Esophagus muscularis mucosa (tissue), 4 donors: ENCODE measurements at regions not wholly inside any gene's neighbourhood (a gene's known extent, or its start where the extent isn't known, plus 50 kb on each side); places are given as distances from the start of the nearest gene placed in this dataset.

Source experiments
- DNase-seq: peaks from one replicate; pipeline ENCODE4 v3.0.0-alpha.2; 2017; ENCODE audit errors: extremely low spot score
- H3K27ac ChIP-seq, 4 donors: fragments of 200-600 bp; sonication (generic); replicated peaks in 1 of 4; 1 replicate in 3 of 4; 2 replicates in 1 of 4; pipeline ENCODE4 v1.5.1; 2016 to 2019; ENCODE audit warnings: mild to moderate bottlenecking in 1 of 4
- H3K27me3 ChIP-seq, 4 donors: fragments of 200-600 bp; sonication (generic); one replicate each; pipeline versions ENCODE4 v1.5.1 to v1.6.0; 2016 to 2019
- H3K36me3 ChIP-seq, 4 donors: fragments of 200-600 bp; sonication (generic); one replicate each; pipeline ENCODE4 v1.5.1; 2016 to 2019
- H3K4me1 ChIP-seq, 4 donors: fragments of 200-600 bp; sonication (generic); one replicate each; pipeline ENCODE4 v1.5.1; 2016 to 2019
- H3K4me3 ChIP-seq, 4 donors: fragments of 200-600 bp; sonication (generic); 1 replicate in 2 of 4; 2 replicates in 2 of 4; pipeline ENCODE4 v1.5.1; 2016 to 2019; ENCODE audit warnings: mild to moderate bottlenecking in 4 of 4, moderate library complexity in 1 of 4
- H3K9me3 ChIP-seq, 4 donors: fragments of 200-600 bp; sonication (generic); 1 replicate in 3 of 4; 2 replicates in 1 of 4; pipeline ENCODE4 v1.5.1; 2016 to 2019
- EP300 ChIP-seq: sonication (generic); formaldehyde crosslinking; IDR thresholded peaks from one replicate; pipeline ENCODE4 v1.6.1; 2017; ENCODE audit warnings: antibody characterized with exemption
- POLR2A ChIP-seq: fragments of 450-650 bp; IDR thresholded peaks from one replicate; pipeline ENCODE4 v1.6.1; 2017; ENCODE audit warnings: antibody characterized with exemption, moderate library complexity, mild to moderate bottlenecking, low read depth
- POLR2AphosphoS5 ChIP-seq, 2 donors: sonication (generic); formaldehyde crosslinking; IDR thresholded peaks; one replicate each; pipeline ENCODE4 v1.6.1; 2017; ENCODE audit warnings: antibody characterized with exemption in 2 of 2
- WGBS: methylation state at CpG from one replicate; pipeline ENCODE4 v1.1.5; 2018; 5-methylcytosine and 5-hydroxymethylcytosine counted together
- intact Hi-C: fragments of 100-400 bp; cut with DNase I; formaldehyde crosslinking; loops from one replicate; pipeline ENCODE4 v1.15.1; 2023
- TF ChIP-seq, protein P1 (sequence below), 3 experiments: fragments of 200-600 bp in 2 of 3; fragments of 450-650 bp in 1 of 3; sonication (generic) in 2 of 3; IDR thresholded peaks; one replicate each; pipeline ENCODE4 v1.5.1; 2017 to 2019; ENCODE audit warnings: antibody characterized with exemption in 3 of 3, mild to moderate bottlenecking in 2 of 3, moderate library complexity in 1 of 3

DNA sequence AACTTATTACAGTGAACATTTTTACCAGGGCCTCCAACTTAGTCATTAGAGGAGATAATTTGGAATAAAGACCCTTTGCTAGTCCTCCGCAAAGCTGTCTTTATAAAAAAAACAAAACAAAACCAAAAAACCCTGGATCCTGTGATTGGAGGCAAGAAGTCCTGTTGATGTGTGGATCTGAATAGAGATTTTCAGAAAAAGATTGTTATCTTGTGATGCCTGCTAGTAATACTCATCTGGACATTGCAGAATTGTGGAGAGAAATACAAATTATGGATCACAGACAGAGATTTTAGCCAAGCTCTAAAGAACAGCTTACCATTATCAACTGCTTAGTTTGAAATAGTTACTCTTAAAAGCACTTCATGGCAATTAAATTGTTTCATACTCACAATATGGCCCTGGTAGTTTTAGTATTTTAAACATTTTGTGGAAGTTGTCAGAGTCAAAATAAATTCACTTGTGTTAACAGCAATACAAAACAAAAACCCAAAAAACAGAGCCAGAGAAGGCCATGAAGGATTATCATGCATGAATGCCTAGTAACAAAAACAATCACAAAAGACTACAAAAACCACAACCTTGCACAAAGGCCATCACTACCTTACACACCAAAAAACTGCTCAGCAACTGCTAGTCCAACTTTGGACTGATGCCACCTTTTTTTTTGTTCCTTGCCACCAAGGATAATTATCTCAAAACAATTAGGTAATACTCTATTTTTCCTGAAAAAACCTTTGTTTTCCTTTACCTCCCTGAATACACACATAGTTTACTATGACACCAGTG lies 514.5 kb upstream of the SLIT2 start:
- Histone ChIP-seq H3K4me3 (no peak overlapping the region), H3K9me3 (no peaks in the 10 kb centered on the region), H3K27ac (no peak overlapping the region), H3K4me1 (peaks cover 0 to 11% (median 7%) of the 10 kb centered on the region in 4 donors), H3K27me3 (no peaks in the 10 kb centered on the region), H3K36me3 (no peaks in the 10 kb centered on the region)
- DNase-seq, result no peak
- TF ChIP-seq POLR2AphosphoS5 (IDR thresholded peaks at IDR 0.05) (no peak), POLR2A (no peak), EP300 (no peak)
- TF ChIP-seq, protein P1, sequence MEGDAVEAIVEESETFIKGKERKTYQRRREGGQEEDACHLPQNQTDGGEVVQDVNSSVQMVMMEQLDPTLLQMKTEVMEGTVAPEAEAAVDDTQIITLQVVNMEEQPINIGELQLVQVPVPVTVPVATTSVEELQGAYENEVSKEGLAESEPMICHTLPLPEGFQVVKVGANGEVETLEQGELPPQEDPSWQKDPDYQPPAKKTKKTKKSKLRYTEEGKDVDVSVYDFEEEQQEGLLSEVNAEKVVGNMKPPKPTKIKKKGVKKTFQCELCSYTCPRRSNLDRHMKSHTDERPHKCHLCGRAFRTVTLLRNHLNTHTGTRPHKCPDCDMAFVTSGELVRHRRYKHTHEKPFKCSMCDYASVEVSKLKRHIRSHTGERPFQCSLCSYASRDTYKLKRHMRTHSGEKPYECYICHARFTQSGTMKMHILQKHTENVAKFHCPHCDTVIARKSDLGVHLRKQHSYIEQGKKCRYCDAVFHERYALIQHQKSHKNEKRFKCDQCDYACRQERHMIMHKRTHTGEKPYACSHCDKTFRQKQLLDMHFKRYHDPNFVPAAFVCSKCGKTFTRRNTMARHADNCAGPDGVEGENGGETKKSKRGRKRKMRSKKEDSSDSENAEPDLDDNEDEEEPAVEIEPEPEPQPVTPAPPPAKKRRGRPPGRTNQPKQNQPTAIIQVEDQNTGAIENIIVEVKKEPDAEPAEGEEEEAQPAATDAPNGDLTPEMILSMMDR (IDR thresholded peaks at IDR 0.05), result no peak
- intact Hi-C loops, result no loop called here
- 91% methylated on average over 1 of the region's 1 CpG for WGBS

- Histone ChIP-seq H3K36me3 (no peaks in the 10 kb centered on the region), H3K4me1 (peaks cover 0 to 11% (median 7%) of the 10 kb centered on the region in 4 donors), H3K9me3 (no peaks in the 10 kb centered on the region), H3K4me3 (no peak overlapping the region), H3K27me3 (no peaks in the 10 kb centered on the region), H3K27ac (no peak overlapping the region)
- intact Hi-C loops, result no loop called here
- no peak for DNase-seq
- no peak for TF ChIP-seq POLR2AphosphoS5 (IDR thresholded peaks at IDR 0.05)
Measured at GRCh38 chr4:19735012-19735411, 516.7 kb upstream of the SLIT2 start.

DNA sequence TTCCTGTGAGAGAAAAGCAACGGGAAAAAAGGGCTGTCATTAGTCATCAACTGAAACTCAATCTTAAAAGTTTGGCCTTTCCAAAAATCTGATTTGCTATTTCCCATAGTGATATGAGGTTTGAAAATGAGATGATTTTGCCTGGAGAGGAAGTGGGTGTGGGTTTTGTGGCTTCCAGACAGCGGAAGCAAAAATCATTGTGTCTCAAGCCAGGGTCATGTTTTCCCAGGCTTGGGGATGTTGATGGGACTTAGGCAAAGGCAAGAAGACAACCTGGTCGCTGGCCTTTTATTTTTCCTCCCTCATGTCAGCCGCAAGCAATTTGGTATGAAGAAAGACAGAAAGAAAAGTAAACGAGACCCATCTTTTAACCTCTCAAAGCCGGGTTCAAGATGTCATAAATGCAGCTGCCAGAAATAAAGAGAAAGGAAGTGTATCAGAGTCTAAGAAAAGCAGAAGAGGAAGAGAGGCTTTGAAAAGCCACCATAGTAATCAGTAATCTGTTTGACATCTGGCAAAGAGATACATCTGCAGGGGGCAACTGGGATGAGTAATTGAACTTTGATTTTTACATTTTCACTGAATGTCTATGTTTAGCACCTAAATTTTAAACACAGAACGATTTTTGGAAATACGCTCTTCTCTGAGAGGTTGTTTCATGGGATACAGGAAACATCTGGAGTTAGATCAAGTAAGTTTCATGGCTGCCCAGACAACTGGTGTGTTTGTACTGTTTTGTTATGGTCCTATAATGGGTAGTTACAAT lies 521.6 kb upstream of the SLIT2 start:
- no peaks in the 10 kb centered on the region for H3K27me3 ChIP-seq
- H3K27ac ChIP-seq, result no peak overlapping the region
- peaks cover 0 to 3% (median 0%) of the 10 kb centered on the region in 4 donors for H3K4me1 ChIP-seq
- 23% methylated on average over 8 of the region's 8 CpGs for WGBS
- no peaks in the 10 kb centered on the region for H3K36me3 ChIP-seq
- DNase-seq, result no peak
- H3K9me3 ChIP-seq, result no peaks in the 10 kb centered on the region
- no peak overlapping the region for H3K4me3 ChIP-seq
- intact Hi-C loops, result no loop called here
- no peak for TF ChIP-seq POLR2A
- TF ChIP-seq EP300, result no peak
- TF ChIP-seq, protein P1 (IDR thresholded peaks at IDR 0.05), result no peak
- no peak for TF ChIP-seq POLR2AphosphoS5 (IDR thresholded peaks at IDR 0.05)

GRCh38 chr4:19728773-19729172 lies 522.9 kb upstream of the SLIT2 start:
- intact Hi-C loops, result no loop called here

DNA sequence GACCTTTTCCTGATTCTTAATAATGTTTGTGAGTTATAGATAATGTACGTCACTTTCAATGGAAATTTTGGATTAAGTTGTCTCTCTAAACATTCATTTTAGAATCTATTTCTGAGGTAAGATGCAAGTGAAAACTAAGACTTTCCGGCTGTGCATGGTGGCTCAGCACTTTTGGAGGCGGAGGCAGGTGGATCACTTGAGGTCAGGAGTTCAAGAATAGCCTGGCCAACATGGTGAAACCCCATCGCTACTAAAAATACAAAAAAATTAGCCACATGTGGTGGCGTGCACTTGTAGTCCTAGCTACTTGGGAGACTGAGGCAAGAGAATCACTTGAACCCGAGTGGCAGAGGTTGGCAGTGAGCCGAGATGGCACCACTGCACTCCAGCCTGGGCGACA lies 524.6 kb upstream of the SLIT2 start:
- Histone ChIP-seq H3K27me3 (no peaks in the 10 kb centered on the region), H3K4me1 (peaks cover 0 to 3% (median 0%) of the 10 kb centered on the region in 4 donors), H3K36me3 (no peaks in the 10 kb centered on the region), H3K9me3 (no peaks in the 10 kb centered on the region), H3K4me3 (no peak overlapping the region), H3K27ac (no peak overlapping the region)
- WGBS, result 89% methylated on average over 8 of the region's 8 CpGs
- TF ChIP-seq POLR2AphosphoS5 (IDR thresholded peaks at IDR 0.05) (no peak), EP300 (no peak), POLR2A (no peak)
- intact Hi-C loops, result no loop called here
- DNase-seq, result no peak

More at GRCh38 chr4:19728773-19729172, 522.9 kb upstream of the SLIT2 start:
- Histone ChIP-seq H3K4me3 (no peak overlapping the region), H3K36me3 (no peaks in the 10 kb centered on the region), H3K27ac (no peak overlapping the region), H3K9me3 (no peaks in the 10 kb centered on the region), H3K27me3 (no peaks in the 10 kb centered on the region), H3K4me1 (peaks cover 0 to 3% (median 0%) of the 10 kb centered on the region in 4 donors)
- 100% methylated on average over 1 of the region's 1 CpG for WGBS
- DNase-seq, result no peak
- TF ChIP-seq EP300 (no peak), POLR2AphosphoS5 (IDR thresholded peaks at IDR 0.05) (no peak)

GRCh38 chr4:19725130-19725529 lies 526.6 kb upstream of the SLIT2 start:
- intact Hi-C loops, result no loop called here
- no peak for DNase-seq
- Histone ChIP-seq H3K27me3 (no peaks in the 10 kb centered on the region), H3K36me3 (no peaks in the 10 kb centered on the region), H3K27ac (no peak overlapping the region), H3K9me3 (no peaks in the 10 kb centered on the region), H3K4me3 (no peak overlapping the region), H3K4me1 (peaks cover 0 to 3% (median 0%) of the 10 kb centered on the region in 4 donors)
- WGBS, result 91% methylated on average over 3 of the region's 3 CpGs
- TF ChIP-seq POLR2AphosphoS5 (IDR thresholded peaks at IDR 0.05), result no peak
- TF ChIP-seq, protein P1 (IDR thresholded peaks at IDR 0.05), result no peak
- no peak for TF ChIP-seq POLR2A
- TF ChIP-seq EP300, result no peak
